SW 1271 (cell line): ENCODE measurements at regions not wholly inside any gene's neighbourhood (a gene's known extent, or its start where the extent isn't known, plus 50 kb on each side); places are given as distances from the start of the nearest gene placed in this dataset.
A peak's percentile ranks its signal among the peaks of the same experiment; 100 is the strongest.

Experiments used
- DNase-seq, 2 experiments: peaks; one replicate each; lab custom pipeline; 2025; lab: John Stamatoyannopoulos, UW

- DNase-seq = peak in 1 of 2 experiments; percentile 36
These were observed 252.0 kb downstream of the CTTN start for GRCh38 chr11:70650075-70650909.

DNA sequence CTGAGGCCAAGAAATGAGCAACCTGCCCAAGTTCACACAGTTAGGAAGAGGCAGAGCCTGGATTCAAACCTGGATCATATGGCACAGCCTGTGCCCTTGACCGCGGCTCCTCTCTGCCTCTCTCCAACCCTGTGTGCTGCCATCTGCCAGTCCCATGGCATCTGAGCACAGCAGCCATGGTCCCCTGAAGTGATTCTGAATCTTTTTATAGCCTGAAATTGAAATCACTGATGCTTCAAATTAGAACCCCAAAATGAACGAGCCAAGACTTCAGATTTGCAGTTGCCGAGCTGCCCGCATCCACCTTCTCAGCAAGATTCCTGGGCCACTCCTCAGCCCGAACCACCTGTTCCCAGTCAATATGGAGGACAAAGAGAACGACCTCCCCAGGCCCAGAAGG, 252.7 kb downstream of the CTTN start:
- DNase-seq = no peak

DNA sequence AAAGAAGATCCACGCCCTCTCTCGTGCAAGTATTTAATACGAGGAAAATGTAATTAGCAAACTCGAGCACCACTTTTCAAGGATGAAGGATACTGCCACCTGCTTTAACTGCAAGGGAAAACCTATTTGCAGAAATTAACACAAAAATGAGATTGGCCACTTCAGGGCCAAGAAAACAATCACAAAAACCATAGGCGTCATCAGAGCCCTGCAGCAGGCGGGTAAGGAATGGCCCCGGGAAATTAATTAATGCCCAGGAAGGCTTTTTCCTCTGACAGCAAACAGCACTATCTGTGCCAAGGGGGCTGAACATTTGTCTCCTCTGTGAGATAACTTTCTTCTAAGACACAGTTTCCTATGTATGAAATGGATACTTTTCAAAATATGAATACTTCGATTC, 255.7 kb downstream of the CTTN start:
- no peak for DNase-seq

DNA sequence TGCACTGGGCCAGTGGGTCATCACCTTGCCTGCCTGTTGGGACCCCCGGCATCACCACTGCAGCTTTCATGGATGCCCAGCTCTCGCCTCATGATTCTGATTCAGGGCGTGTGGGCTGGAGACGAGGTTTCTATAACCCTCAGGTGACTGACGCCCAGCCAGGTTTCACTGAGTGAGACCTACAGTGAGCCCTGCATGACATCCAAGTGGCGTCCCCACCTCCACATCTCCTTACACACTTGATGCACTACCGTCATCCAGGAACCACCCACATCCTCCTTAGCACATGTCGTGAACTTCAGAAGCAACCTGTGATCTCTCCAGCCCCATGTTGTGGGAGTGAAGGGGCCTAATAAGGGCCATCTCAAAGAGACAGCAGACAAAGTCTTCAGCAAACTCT, 257.5 kb downstream of the CTTN start:
- no peak for DNase-seq

GRCh38 chr11:70656252-70656651, 257.9 kb downstream of the CTTN start:
- no peak for DNase-seq

GRCh38 chr11:70660059-70660888, 261.9 kb downstream of the CTTN start:
- DNase-seq = no peak

- no peak for DNase-seq
These were observed 262.5 kb downstream of the CTTN start for GRCh38 chr11:70660889-70661197.

DNA sequence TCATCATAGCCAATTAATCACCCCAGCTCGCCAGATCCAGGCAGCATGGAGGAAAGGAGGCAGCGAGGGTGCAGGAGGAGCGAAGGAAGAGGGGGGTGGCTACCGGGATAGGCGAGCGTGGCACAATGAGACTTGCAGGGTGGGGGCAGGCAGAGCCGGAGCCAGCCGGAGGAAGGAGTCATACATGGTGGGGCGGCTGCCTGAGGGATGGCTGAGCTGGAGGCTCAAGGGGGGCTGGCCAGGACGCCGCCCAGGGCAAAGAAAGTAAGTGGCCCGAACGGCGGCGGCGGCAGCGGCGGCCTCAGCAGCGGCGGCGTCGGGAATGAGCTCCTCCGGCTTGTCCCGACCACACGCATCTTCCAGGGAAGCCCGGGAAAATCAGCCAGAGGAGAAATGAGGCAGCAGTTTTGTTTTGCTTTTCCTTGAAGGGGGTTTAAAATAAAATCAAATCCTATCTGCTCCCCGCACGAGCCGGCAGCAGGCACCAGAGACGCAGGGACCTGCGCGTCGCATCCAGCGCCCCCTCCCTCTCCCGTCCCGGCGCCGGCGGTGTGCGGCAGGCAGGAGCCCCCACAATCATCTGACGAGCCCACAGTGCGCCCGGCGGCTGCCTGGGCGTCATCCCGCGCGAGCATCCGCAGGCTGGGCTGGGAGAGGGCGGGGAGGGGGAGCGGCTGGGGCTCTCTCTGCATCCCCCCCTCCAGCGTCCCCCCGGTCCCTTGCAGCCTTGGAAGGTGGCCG, 263.6 kb downstream of the CTTN start:
- DNase-seq = no peak

- DNase-seq = no peak
These were observed 264.4 kb downstream of the CTTN start for GRCh38 chr11:70662691-70663098.

GRCh38 chr11:70663815-70664214, 265.5 kb downstream of the CTTN start:
- DNase-seq = no peak

- no peak for DNase-seq
These were observed 268.0 kb downstream of the CTTN start for GRCh38 chr11:70666311-70666710.

- no peak for DNase-seq
These were observed 269.4 kb downstream of the CTTN start for GRCh38 chr11:70667767-70668166.

GRCh38 chr11:70668204-70669202, 270.2 kb downstream of the CTTN start:
- DNase-seq = no peak

GRCh38 chr11:70669281-70669680, 271.0 kb downstream of the CTTN start:
- DNase-seq = no peak

DNA sequence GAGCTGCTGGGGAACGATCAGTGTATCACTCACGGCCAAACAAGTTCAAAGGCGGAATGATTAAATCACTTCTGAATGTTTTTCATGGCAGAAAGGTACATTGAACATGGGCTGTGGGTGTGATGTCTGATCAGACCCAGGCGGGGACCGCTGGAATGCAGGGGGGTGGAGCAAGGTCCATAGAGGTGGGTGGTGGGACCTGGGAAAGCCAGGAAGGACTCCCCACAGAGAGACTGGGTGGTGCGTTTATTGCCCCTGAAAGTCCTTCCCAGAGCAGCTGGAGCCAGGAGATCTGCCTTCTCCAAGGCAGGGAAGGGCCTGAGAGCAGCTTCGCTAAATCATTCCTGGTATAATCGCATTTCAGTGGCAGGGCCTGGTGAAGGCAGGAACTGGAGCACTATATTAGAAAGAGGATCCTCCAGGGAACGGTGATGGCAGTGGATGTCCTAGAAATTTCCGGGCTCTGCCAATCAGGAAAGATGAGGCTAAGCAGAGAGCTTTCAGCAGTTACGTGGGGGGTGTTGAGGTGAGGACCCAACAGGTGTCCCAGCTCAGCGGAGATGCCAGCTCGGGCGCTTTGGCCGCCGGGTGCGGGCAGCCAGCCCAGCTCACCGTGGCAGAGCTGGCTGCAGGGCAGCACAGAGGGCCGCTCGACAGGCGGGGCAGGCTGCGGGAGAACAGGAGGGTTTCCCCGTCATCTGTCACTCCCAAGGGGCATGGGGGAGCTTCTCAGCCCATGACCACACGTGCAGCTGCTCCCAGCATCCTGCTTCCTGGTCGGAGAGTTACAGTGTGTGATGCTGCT, 271.7 kb downstream of the CTTN start:
- no peak for DNase-seq

DNA sequence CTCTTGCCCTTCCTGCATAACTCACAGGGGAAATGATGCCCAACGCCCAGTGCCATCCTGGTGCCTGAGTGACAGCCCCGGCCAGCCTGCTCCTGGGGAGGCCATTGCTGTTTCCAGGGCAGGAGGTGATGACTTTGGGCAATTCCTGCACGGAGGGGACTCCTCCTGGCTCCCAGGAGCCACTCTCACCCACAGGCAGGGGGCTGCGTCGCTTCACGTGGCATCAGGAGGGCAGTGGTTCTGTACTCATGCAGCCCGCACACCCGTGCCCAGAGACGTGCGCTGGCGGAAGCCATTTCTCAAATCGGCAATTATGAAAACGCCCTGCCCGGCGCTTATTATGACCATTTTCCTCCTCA, 272.3 kb downstream of the CTTN start:
- no peak for DNase-seq

GRCh38 chr11:70671083-70671482, 272.8 kb downstream of the CTTN start:
- no peak for DNase-seq

GRCh38 chr11:70671611-70672010, 273.3 kb downstream of the CTTN start:
- DNase-seq = no peak

DNA sequence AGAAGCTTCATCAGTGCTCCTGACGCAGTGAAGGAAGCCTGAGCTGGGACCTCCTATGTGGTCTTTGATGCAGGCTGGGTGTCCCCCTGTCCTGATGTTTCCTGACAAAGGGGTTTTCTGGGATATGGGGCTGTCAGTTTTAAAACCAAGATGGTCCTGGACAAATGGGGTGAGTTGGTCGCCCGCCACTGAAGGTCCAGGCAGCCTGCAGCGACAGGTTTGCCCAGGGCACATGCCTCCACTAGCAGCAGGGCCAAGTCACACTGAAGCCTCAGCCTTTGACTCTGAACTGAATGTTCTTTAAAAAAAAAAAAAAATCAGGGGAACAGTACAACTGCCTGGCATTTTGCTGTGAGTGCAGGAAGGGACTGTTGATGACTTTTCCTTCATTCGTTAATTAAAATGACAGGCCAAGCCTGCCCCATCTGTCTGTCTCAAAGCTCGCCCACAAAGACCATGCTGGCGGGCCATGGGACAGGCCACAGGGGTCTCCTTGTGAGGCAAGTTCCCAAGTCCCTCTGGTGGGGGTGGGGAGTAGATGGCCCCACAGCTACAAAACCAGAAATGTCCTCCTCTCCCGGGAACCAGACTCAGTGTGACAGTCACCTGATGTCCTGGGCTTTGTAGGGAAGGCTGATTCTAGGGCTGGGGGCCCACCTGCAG, 274.8 kb downstream of the CTTN start:
- DNase-seq = no peak

- no peak for DNase-seq
These were observed 276.3 kb downstream of the CTTN start for GRCh38 chr11:70674605-70675004.
